GM23248 (cell line): ENCODE measurements at regions not wholly inside any gene's neighbourhood (a gene's known extent, or its start where the extent isn't known, plus 50 kb on each side); places are given as distances from the start of the nearest gene placed in this dataset.

Experiments used
- EZH2 ChIP-seq: fragments of 200-600 bp; sonication (generic); IDR thresholded peaks from 2 replicates; pipeline ENCODE4 v1.6.1; 2018; ENCODE audit warnings: antibody characterized with exemption, mild to moderate bottlenecking; ENCODE audit not compliant: insufficient read depth, poor library complexity, severe bottlenecking
- EZH2phosphoT487 ChIP-seq: fragments of 200-600 bp; sonication (generic); IDR thresholded peaks from 2 replicates; pipeline ENCODE4 v1.6.1; 2018; ENCODE audit warnings: antibody characterized with exemption, moderate library complexity, mild to moderate bottlenecking, low read depth; ENCODE audit not compliant: insufficient read depth

- TF ChIP-seq EZH2 (no peak), EZH2phosphoT487 (no peak)
Measured at GRCh38 chr12:131250028-131250950, 296.6 kb downstream of the ADGRD1 start.
